SJCRH30 (cell line): ENCODE measurements at regions not wholly inside any gene's neighbourhood (a gene's known extent, or its start where the extent isn't known, plus 50 kb on each side); places are given as distances from the start of the nearest gene placed in this dataset.

Source experiments
- DNase-seq, 2 experiments: peaks; one replicate each; pipeline ENCODE4 v3.0.0-alpha.2; 2015 to 2020
- H3K27ac ChIP-seq: fragments of 250-450 bp; sonication (Bioruptor Pico); 2 replicates; pipeline ENCODE4 v1.5.1; 2020; ENCODE audit warnings: mild to moderate bottlenecking, moderate library complexity
- H3K27me3 ChIP-seq: fragments of 250-450 bp; sonication (Bioruptor Pico); 2 replicates; pipeline ENCODE4 v1.5.1; 2020; ENCODE audit warnings: mild to moderate bottlenecking, moderate library complexity
- H3K36me3 ChIP-seq: fragments of 250-450 bp; sonication (Bioruptor Pico); 2 replicates; pipeline ENCODE4 v1.5.1; 2020; ENCODE audit warnings: mild to moderate bottlenecking, moderate library complexity
- H3K4me1 ChIP-seq: fragments of 250-450 bp; sonication (Bioruptor Pico); 2 replicates; pipeline ENCODE4 v1.5.1; 2020; ENCODE audit warnings: mild to moderate bottlenecking, moderate library complexity
- H3K4me3 ChIP-seq: fragments of 250-450 bp; sonication (Bioruptor Pico); 2 replicates; pipeline ENCODE4 v1.5.1; 2020; ENCODE audit warnings: mild to moderate bottlenecking, moderate library complexity
- H3K9me3 ChIP-seq: fragments of 250-450 bp; sonication (Bioruptor Pico); replicated peaks from 2 replicates; pipeline ENCODE4 v1.5.1; 2020; ENCODE audit warnings: mild to moderate bottlenecking, moderate library complexity

DNA sequence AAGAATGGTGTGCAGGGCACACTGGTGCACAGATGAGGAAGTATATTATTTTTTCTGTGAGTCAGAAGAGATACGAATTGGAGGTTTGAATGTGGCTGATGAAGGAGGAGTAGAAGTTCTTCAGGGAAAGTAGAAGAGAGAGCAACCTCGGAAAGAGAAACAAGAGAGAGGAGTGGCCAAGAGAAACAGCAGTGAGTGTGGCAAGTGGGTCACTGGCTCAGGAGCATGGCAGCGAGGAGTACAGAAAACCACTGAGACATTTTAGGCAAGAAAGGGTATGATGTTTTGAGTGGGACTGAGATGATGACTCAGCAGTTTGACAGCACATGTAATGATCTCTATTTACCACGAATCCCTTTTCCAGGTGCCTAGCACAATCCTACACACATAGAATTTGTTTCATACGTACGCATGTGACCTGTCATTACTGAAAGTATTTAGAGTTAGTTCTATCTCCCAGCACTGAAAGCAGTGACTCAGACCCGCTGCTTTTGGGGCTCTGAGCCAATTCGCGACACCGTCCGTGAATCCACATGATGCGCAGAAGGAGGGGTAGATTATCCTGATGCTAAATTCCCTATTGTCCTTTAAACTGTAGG lies 915.4 kb downstream of the DCDC2C start:
- Histone ChIP-seq H3K27ac (peak overlapping the region; percentile 50), H3K36me3 (no peaks in the 10 kb centered on the region), H3K4me1 (peaks cover 16% of the 10 kb centered on the region), H3K27me3 (no peaks in the 10 kb centered on the region), H3K9me3 (peaks cover 11% of the 10 kb centered on the region), H3K4me3 (no peak overlapping the region)
- DNase-seq: peak in 1 of 2 experiments; percentile 12

GRCh38 chr2:4628998-4629501 lies 925.7 kb downstream of the DCDC2C start:
- DNase-seq: no peak
- H3K27me3 ChIP-seq: no peaks in the 10 kb centered on the region
- H3K27ac ChIP-seq: no peak overlapping the region
- no peaks in the 10 kb centered on the region for H3K9me3 ChIP-seq
- H3K36me3 ChIP-seq: no peaks in the 10 kb centered on the region
- H3K4me1 ChIP-seq: no peaks in the 10 kb centered on the region
- H3K4me3 ChIP-seq: no peak overlapping the region

- H3K27me3 ChIP-seq: no peaks in the 10 kb centered on the region
- H3K27ac ChIP-seq: no peak overlapping the region
- no peaks in the 10 kb centered on the region for H3K9me3 ChIP-seq
- H3K4me1 ChIP-seq: no peaks in the 10 kb centered on the region
- no peak overlapping the region for H3K4me3 ChIP-seq
- H3K36me3 ChIP-seq: no peaks in the 10 kb centered on the region
- DNase-seq: no peak
Observed at GRCh38 chr2:4635289-4635688, 931.9 kb downstream of the DCDC2C start.

GRCh38 chr2:4653991-4654390 lies 950.6 kb downstream of the DCDC2C start:
- Histone ChIP-seq H3K9me3 (no peaks in the 10 kb centered on the region), H3K27me3 (no peaks in the 10 kb centered on the region), H3K36me3 (no peaks in the 10 kb centered on the region), H3K27ac (no peak overlapping the region), H3K4me3 (no peak overlapping the region), H3K4me1 (no peaks in the 10 kb centered on the region)
- no peak for DNase-seq

GRCh38 chr2:4656326-4656725 lies 953.0 kb downstream of the DCDC2C start:
- no peaks in the 10 kb centered on the region for H3K36me3 ChIP-seq
- no peak for DNase-seq
- no peaks in the 10 kb centered on the region for H3K9me3 ChIP-seq
- H3K4me3 ChIP-seq: no peak overlapping the region
- no peaks in the 10 kb centered on the region for H3K27me3 ChIP-seq
- peaks cover 6% of the 10 kb centered on the region for H3K4me1 ChIP-seq
- no peak overlapping the region for H3K27ac ChIP-seq

- Histone ChIP-seq H3K36me3 (no peaks in the 10 kb centered on the region), H3K4me3 (peak overlapping the region; percentile 16), H3K27ac (peak overlapping the region; percentile 91), H3K9me3 (no peaks in the 10 kb centered on the region), H3K27me3 (no peaks in the 10 kb centered on the region), H3K4me1 (peaks cover 23% of the 10 kb centered on the region)
- DNase-seq: peak; percentile 69 to 81
Observed at GRCh38 chr2:4662161-4662779, 958.9 kb downstream of the DCDC2C start.

GRCh38 chr2:4668381-4668780 lies 965.0 kb downstream of the DCDC2C start:
- no peak overlapping the region for H3K4me3 ChIP-seq
- H3K4me1 ChIP-seq: peaks cover 11% of the 10 kb centered on the region
- H3K9me3 ChIP-seq: no peaks in the 10 kb centered on the region
- DNase-seq: no peak
- H3K36me3 ChIP-seq: no peaks in the 10 kb centered on the region
- H3K27me3 ChIP-seq: no peaks in the 10 kb centered on the region
- no peak overlapping the region for H3K27ac ChIP-seq

DNA sequence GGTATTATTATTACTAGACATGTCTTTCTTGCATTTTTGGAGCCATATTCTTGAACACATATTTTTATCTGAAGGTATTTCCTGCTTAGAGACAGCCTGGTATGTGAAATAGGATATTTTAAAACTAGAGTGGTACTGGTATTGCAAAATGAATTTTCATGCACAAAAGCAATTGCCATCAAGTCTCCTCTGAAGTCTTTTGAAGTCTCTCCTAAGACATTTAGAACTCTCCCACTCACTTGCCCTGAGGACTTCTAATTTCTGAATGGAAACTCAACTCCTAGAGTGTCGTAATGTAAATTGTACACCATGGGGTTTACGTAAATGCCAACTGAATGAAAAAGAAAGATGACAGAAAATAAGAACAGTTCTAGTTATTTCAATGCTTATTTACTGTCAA lies 967.0 kb downstream of the DCDC2C start:
- H3K36me3 ChIP-seq: no peaks in the 10 kb centered on the region
- H3K9me3 ChIP-seq: no peaks in the 10 kb centered on the region
- no peak overlapping the region for H3K27ac ChIP-seq

DNA sequence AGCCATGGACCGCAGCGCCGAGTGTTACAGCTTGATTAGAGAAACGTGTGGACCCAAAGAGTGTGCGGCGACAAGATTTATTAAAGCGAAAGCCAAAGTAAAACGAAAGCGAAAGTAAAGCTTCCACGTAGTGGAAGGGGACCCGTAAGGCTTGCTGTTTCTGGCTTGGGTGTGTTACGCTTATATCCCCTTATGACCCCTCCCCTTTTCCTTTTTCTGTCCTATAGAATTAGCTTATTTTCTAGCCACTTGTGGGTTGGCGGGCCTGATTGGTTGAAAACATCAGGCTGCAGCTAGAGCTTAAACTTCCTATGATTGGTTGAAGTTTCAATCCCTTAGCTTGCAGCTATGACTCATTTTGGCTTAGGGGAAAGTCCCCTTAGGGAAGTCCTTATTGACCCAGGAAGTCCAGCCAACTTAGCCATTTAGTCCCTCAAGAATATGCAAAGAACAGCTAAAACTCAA lies 969.7 kb downstream of the DCDC2C start:
- H3K27me3 ChIP-seq: no peaks in the 10 kb centered on the region
- peak overlapping the region; percentile 58 for H3K4me3 ChIP-seq
- DNase-seq: peak; percentile 85 to 93
- no peaks in the 10 kb centered on the region for H3K36me3 ChIP-seq
- H3K9me3 ChIP-seq: no peaks in the 10 kb centered on the region
- H3K4me1 ChIP-seq: peaks cover 16% of the 10 kb centered on the region
- peak overlapping the region; percentile 72 for H3K27ac ChIP-seq

More for the DNA sequence above, 967.0 kb downstream of the DCDC2C start:
- H3K27me3 ChIP-seq: no peaks in the 10 kb centered on the region
- H3K4me1 ChIP-seq: peaks cover 18% of the 10 kb centered on the region
- DNase-seq: no peak
- H3K4me3 ChIP-seq: no peak overlapping the region

- Histone ChIP-seq H3K27ac (peak overlapping the region; percentile 72; the same call in 1 of the 2 replicates), H3K4me1 (peaks cover 17% of the 10 kb centered on the region), H3K27me3 (no peaks in the 10 kb centered on the region), H3K4me3 (no peak overlapping the region), H3K9me3 (no peaks in the 10 kb centered on the region), H3K36me3 (no peaks in the 10 kb centered on the region)
- peak; percentile 67 to 71 for DNase-seq
Observed at GRCh38 chr2:4674007-4674406, 970.6 kb downstream of the DCDC2C start.

DNA sequence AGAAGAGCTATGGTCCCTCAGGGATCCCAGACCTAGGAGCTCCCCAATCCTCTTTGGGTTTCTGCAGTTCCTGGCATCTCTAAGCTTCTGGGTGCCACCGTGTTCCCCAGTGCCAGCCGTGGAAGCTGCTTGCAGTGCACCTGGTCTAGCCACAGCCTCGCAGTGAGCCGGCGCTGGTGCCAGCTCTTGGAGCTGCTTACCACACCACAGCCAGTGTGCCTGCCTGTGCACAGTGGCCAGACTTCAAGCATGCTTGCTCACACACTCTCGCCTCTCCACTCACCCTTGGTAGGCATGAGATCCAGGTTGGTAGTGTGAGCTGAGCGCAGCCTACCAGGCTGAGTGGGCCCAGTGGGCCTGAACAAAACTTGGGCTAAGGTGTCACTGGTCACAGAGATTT lies 971.9 kb downstream of the DCDC2C start:
- Histone ChIP-seq H3K27ac (no peak overlapping the region), H3K36me3 (no peaks in the 10 kb centered on the region), H3K4me1 (peaks cover 17% of the 10 kb centered on the region), H3K4me3 (no peak overlapping the region), H3K9me3 (no peaks in the 10 kb centered on the region), H3K27me3 (no peaks in the 10 kb centered on the region)
- DNase-seq: no peak

- Histone ChIP-seq H3K4me1 (peaks cover 10% of the 10 kb centered on the region; the same call in 1 of the 2 replicates), H3K27me3 (no peaks in the 10 kb centered on the region), H3K36me3 (no peaks in the 10 kb centered on the region), H3K27ac (no peak overlapping the region), H3K9me3 (no peaks in the 10 kb centered on the region), H3K4me3 (no peak overlapping the region)
- DNase-seq: peak; percentile 19 to 38
Observed at GRCh38 chr2:4678927-4679326, 975.6 kb downstream of the DCDC2C start.

GRCh38 chr2:4679391-4679790 lies 976.0 kb downstream of the DCDC2C start:
- Histone ChIP-seq H3K36me3 (no peaks in the 10 kb centered on the region), H3K4me3 (no peak overlapping the region), H3K9me3 (no peaks in the 10 kb centered on the region), H3K27ac (no peak overlapping the region), H3K4me1 (peaks cover 12% of the 10 kb centered on the region), H3K27me3 (no peaks in the 10 kb centered on the region)
- no peak for DNase-seq

GRCh38 chr2:4684921-4685320 lies 981.5 kb downstream of the DCDC2C start:
- H3K36me3 ChIP-seq: no peaks in the 10 kb centered on the region
- peaks cover 3% of the 10 kb centered on the region; the same call in 1 of the 2 replicates for H3K9me3 ChIP-seq
- peaks cover 24% of the 10 kb centered on the region for H3K4me1 ChIP-seq
- H3K27me3 ChIP-seq: no peaks in the 10 kb centered on the region
- peak overlapping the region; percentile 53 for H3K27ac ChIP-seq
- peak overlapping the region; percentile 35 for H3K4me3 ChIP-seq
- DNase-seq: peak; percentile 31 to 69

- Histone ChIP-seq H3K4me3 (no peak overlapping the region), H3K4me1 (peaks cover 6% of the 10 kb centered on the region; the same call in 1 of the 2 replicates)
Observed at GRCh38 chr2:4690913-4691312, 987.5 kb downstream of the DCDC2C start.

More at GRCh38 chr2:4690913-4691312, 987.5 kb downstream of the DCDC2C start:
- Histone ChIP-seq H3K9me3 (peaks cover 3% of the 10 kb centered on the region; the same call in 1 of the 2 replicates), H3K27me3 (no peaks in the 10 kb centered on the region), H3K27ac (no peak overlapping the region), H3K36me3 (no peaks in the 10 kb centered on the region)
- DNase-seq: no peak
